ENCODE measurements at regions not wholly inside any gene's neighbourhood (a gene's known extent, or its start where the extent isn't known, plus 50 kb on each side); places are given as distances from the start of the nearest gene placed in this dataset.

- TF ChIP-seq CHD1 (IDR thresholded peaks at IDR 0.05; ENCODE audit: low read depth, low read length) = no peak
- no peak for TF ChIP-seq CTCF (IDR thresholded peaks at IDR 0.05 in 2 of 3, conservative IDR thresholded peaks at IDR 0.05 in 1 of 3; ENCODE audit: control insufficient read depth in 2 of 3, extremely low read depth in 1 of 3, insufficient read depth in 1 of 3, low read depth in 3 of 3, low read length in 3 of 3)
- no peak for TF ChIP-seq ZNF592 (IDR thresholded peaks at IDR 0.05)
- TF ChIP-seq REST (IDR thresholded peaks at IDR 0.05; ENCODE audit: low read depth, low read length) = no peak
- TF ChIP-seq JUND (IDR thresholded peaks at IDR 0.05; ENCODE audit: low read depth, low read length) = no peak
- no peak for TF ChIP-seq CBX5 (IDR thresholded peaks at IDR 0.05; ENCODE audit: low read depth)
- TF ChIP-seq POLR2A (IDR thresholded peaks at IDR 0.05; ENCODE audit: low read depth, low read length) = no peak
- no peak for TF ChIP-seq TAF1 (IDR thresholded peaks at IDR 0.05; ENCODE audit: borderline replicate concordance, low read depth, low read length)
- no peak for TF ChIP-seq KAT2A (conservative IDR thresholded peaks at IDR 0.05; ENCODE audit: control insufficient read depth, low read depth, low read length)
- TF ChIP-seq ETV6 (conservative IDR thresholded peaks at IDR 0.05 in 1 of 2, IDR thresholded peaks at IDR 0.05 in 1 of 2; ENCODE audit: borderline replicate concordance in 1 of 2, low read depth in 1 of 2) = no peak
- TF ChIP-seq ATF7 (IDR thresholded peaks at IDR 0.05; ENCODE audit: low read depth) = no peak
- no peak for TF ChIP-seq RCOR1 (conservative IDR thresholded peaks at IDR 0.05; ENCODE audit: low read depth, low read length)
- TF ChIP-seq ZBTB40 (IDR thresholded peaks at IDR 0.05; ENCODE audit: borderline replicate concordance) = no peak
- no peak for TF ChIP-seq ZSCAN29 (IDR thresholded peaks at IDR 0.05)
Measured at GRCh38 chr12:128083132-128083729, 183.7 kb upstream of the TMEM132C start.
